ENCODE measurements at regions not wholly inside any gene's neighbourhood (a gene's known extent, or its start where the extent isn't known, plus 50 kb on each side); places are given as distances from the start of the nearest gene placed in this dataset.

GRCh38 chr3:61451841-61452240 is 109.5 kb upstream of the PTPRG start:
- Histone ChIP-seq H3K27ac (ENCODE audit: poor library complexity, severe bottlenecking) (no peak overlapping the region), H3K4me1 (ENCODE audit: insufficient read depth, poor library complexity, severe bottlenecking) (peaks cover 6% of the 10 kb centered on the region), H3K4me3 (ENCODE audit: severe bottlenecking) (no peak overlapping the region), H3K27me3 (ENCODE audit: insufficient read depth, poor library complexity, severe bottlenecking) (no peaks in the 10 kb centered on the region), H3K9me3 (ENCODE audit: severe bottlenecking) (no peaks in the 10 kb centered on the region), H3K36me3 (ENCODE audit: low read depth) (no peaks in the 10 kb centered on the region)
- no peak for TF ChIP-seq CTCF (IDR thresholded peaks at IDR 0.05; ENCODE audit: poor library complexity, severe bottlenecking)
- no peak for DNase-seq (ENCODE audit: low spot score)
- no peak; the same call in 2 of the 3 replicates for ATAC-seq (ENCODE audit: low read depth)

GRCh38 chr3:61452535-61453090 is 108.8 kb upstream of the PTPRG start:
- Histone ChIP-seq H3K27me3 (ENCODE audit: insufficient read depth, poor library complexity, severe bottlenecking) (no peaks in the 10 kb centered on the region), H3K36me3 (ENCODE audit: low read depth) (no peaks in the 10 kb centered on the region), H3K4me1 (ENCODE audit: insufficient read depth, poor library complexity, severe bottlenecking) (peaks cover 6% of the 10 kb centered on the region), H3K9me3 (ENCODE audit: severe bottlenecking) (no peaks in the 10 kb centered on the region), H3K27ac (ENCODE audit: poor library complexity, severe bottlenecking) (no peak overlapping the region), H3K4me3 (ENCODE audit: severe bottlenecking) (no peak overlapping the region)
- no peak for TF ChIP-seq CTCF (IDR thresholded peaks at IDR 0.05; ENCODE audit: poor library complexity, severe bottlenecking)
- DNase-seq (ENCODE audit: low spot score) = no peak
- peak; percentile 74 for ATAC-seq (ENCODE audit: low read depth)

- H3K27ac ChIP-seq (ENCODE audit: poor library complexity, severe bottlenecking) = no peak overlapping the region
- DNase-seq (ENCODE audit: low spot score) (no peak), ATAC-seq (ENCODE audit: low read depth) (no peak)
- no peak for TF ChIP-seq CTCF (IDR thresholded peaks at IDR 0.05; ENCODE audit: poor library complexity, severe bottlenecking)
- H3K36me3 ChIP-seq (ENCODE audit: low read depth) = no peaks in the 10 kb centered on the region
- H3K4me1 ChIP-seq (ENCODE audit: insufficient read depth, poor library complexity, severe bottlenecking) = peaks cover 6% of the 10 kb centered on the region
- H3K9me3 ChIP-seq (ENCODE audit: severe bottlenecking) = no peaks in the 10 kb centered on the region
- H3K4me3 ChIP-seq (ENCODE audit: severe bottlenecking) = no peak overlapping the region
- no peaks in the 10 kb centered on the region for H3K27me3 ChIP-seq (ENCODE audit: insufficient read depth, poor library complexity, severe bottlenecking)
Observed at GRCh38 chr3:61454006-61454585, 107.3 kb upstream of the PTPRG start.

GRCh38 chr3:61454801-61455200 is 106.6 kb upstream of the PTPRG start:
- Histone ChIP-seq H3K4me3 (ENCODE audit: severe bottlenecking) (no peak overlapping the region), H3K27ac (ENCODE audit: poor library complexity, severe bottlenecking) (no peak overlapping the region), H3K4me1 (ENCODE audit: insufficient read depth, poor library complexity, severe bottlenecking) (peaks cover 6% of the 10 kb centered on the region), H3K36me3 (ENCODE audit: low read depth) (no peaks in the 10 kb centered on the region), H3K27me3 (ENCODE audit: insufficient read depth, poor library complexity, severe bottlenecking) (no peaks in the 10 kb centered on the region), H3K9me3 (ENCODE audit: severe bottlenecking) (no peaks in the 10 kb centered on the region)
- no peak for TF ChIP-seq CTCF (IDR thresholded peaks at IDR 0.05; ENCODE audit: poor library complexity, severe bottlenecking)
- ATAC-seq (ENCODE audit: low read depth) (no peak), DNase-seq (ENCODE audit: low spot score) (no peak)

- no peaks in the 10 kb centered on the region for H3K9me3 ChIP-seq (ENCODE audit: severe bottlenecking)
- no peaks in the 10 kb centered on the region for H3K27me3 ChIP-seq (ENCODE audit: insufficient read depth, poor library complexity, severe bottlenecking)
- H3K27ac ChIP-seq (ENCODE audit: poor library complexity, severe bottlenecking) = no peak overlapping the region
- TF ChIP-seq CTCF (IDR thresholded peaks at IDR 0.05; ENCODE audit: poor library complexity, severe bottlenecking) = no peak
- DNase-seq (ENCODE audit: low spot score) (no peak), ATAC-seq (ENCODE audit: low read depth) (no peak)
- no peaks in the 10 kb centered on the region for H3K36me3 ChIP-seq (ENCODE audit: low read depth)
- no peaks in the 10 kb centered on the region for H3K4me1 ChIP-seq (ENCODE audit: insufficient read depth, poor library complexity, severe bottlenecking)
- H3K4me3 ChIP-seq (ENCODE audit: severe bottlenecking) = no peak overlapping the region
Observed at GRCh38 chr3:61460636-61461035, 100.7 kb upstream of the PTPRG start.
